D721Med (cell line): ENCODE measurements at regions not wholly inside any gene's neighbourhood (a gene's known extent, or its start where the extent isn't known, plus 50 kb on each side); places are given as distances from the start of the nearest gene placed in this dataset.

Experiments used
- DNase-seq: peaks from one replicate; pipeline ENCODE4 v3.0.0; 2011; ENCODE audit warnings: low spot score; ENCODE audit not compliant: insufficient read length
- FAIRE-seq: peaks from 2 replicates; lab custom pipeline; 2011; peaks lifted over from hg19 to GRCh38; lab: Jason Lieb, UNC
- CTCF ChIP-seq: IDR thresholded peaks from 2 replicates; pipeline ENCODE4 v1.5.1; 2012; ENCODE audit warnings: mild to moderate bottlenecking, control low read depth; ENCODE audit not compliant: insufficient read depth; ENCODE audit errors: missing control alignments

DNA sequence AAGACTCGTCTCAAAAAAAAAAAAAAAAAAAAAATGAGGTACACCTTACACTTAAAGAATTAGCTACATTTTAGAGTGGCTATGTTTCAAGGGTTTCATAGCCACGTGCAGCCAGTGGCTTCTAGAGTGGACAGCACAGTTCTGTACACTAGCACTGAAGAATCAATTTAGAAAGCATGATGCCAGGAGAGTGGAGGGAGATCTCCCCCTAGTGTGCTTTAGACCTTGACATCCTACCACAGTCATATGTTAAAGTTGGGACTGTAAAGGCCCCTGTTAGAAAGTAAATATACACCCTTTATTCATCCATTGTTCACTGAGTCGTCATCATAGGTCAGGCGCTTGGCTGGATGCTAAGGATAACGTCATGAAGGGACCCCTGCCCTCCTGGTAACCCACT, 179.4 kb downstream of the QDPR start:
- DNase-seq (no peak), FAIRE-seq (no peak)
- no peak for TF ChIP-seq CTCF

GRCh38 chr4:17329046-17329445, 182.8 kb downstream of the QDPR start:
- no peak for TF ChIP-seq CTCF
- FAIRE-seq = peak; percentile 84
- no peak for DNase-seq

- DNase-seq = no peak
- no peak for FAIRE-seq
- no peak for TF ChIP-seq CTCF
Measured at GRCh38 chr4:17328141-17328815, 183.6 kb downstream of the QDPR start.

DNA sequence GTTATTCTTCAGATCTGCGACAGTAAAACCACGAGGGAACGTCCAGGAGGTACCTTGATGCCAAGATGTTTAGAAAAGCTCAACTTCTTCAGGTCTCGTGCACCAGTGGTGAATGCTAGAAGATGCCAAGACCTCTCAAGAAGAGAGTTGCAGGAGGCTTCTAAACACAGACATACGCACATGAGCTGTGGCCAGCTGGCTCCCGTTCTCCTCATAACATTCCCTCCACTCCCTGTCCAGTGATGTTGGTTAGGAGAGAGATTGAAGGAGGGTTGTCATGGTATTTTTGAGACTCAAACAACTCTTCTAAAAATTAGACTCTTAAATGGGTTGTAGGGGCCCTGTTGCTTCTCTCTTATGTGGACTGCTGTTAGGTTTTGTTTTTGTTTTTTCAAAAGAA, 184.3 kb downstream of the QDPR start:
- FAIRE-seq (no peak), DNase-seq (no peak)
- TF ChIP-seq CTCF = no peak

- no peak for DNase-seq
- no peak for FAIRE-seq
- TF ChIP-seq CTCF = no peak
Measured at GRCh38 chr4:17326756-17327155, 185.1 kb downstream of the QDPR start.

GRCh38 chr4:17325098-17325497, 186.8 kb downstream of the QDPR start:
- FAIRE-seq (no peak), DNase-seq (no peak)
- no peak for TF ChIP-seq CTCF

- no peak for FAIRE-seq
Measured at GRCh38 chr4:17324386-17324830, 187.5 kb downstream of the QDPR start.

More at GRCh38 chr4:17324386-17324830, 187.5 kb downstream of the QDPR start:
- DNase-seq = no peak
- TF ChIP-seq CTCF = peak; percentile 59
